ENCODE measurements at regions not wholly inside any gene's neighbourhood (a gene's known extent, or its start where the extent isn't known, plus 50 kb on each side); places are given as distances from the start of the nearest gene placed in this dataset.

- TF ChIP-seq CTCF (conservative IDR thresholded peaks at IDR 0.05 in 1 of 2, IDR thresholded peaks at IDR 0.05 in 1 of 2; ENCODE audit: low read depth in 1 of 2, low read length in 2 of 2) (no peak), EZH2 (IDR thresholded peaks at IDR 0.05; ENCODE audit: low read length, missing control alignments) (no peak)
Measured at GRCh38 chr10:89861199-89861573, 159.8 kb downstream of the KIF20B start.

Measured in fibroblast of lung (primary cell).